HepG2 (cell line): ENCODE measurements at regions not wholly inside any gene's neighbourhood (a gene's known extent, or its start where the extent isn't known, plus 50 kb on each side); places are given as distances from the start of the nearest gene placed in this dataset.
A peak's percentile ranks its signal among the peaks of the same experiment; 100 is the strongest.
"Not testable (repeated sequence)": the region's sequence is repeated elsewhere in the genome, so short reads cannot be mapped to it uniquely, and the experiment has no call there.

Experiments used
- ATAC-seq: fragments of 200-7000 bp; cut with Tn5 transposase; 3 replicates; pipeline ENCODE4 v1.9.1; 2020; ENCODE audit warnings: mild to moderate bottlenecking, moderate library complexity
- BruUV-seq: library from RNA; stranded (reverse); fragments of 400-500 nt; replicated peaks from 2 replicates; lab custom pipeline; 2021; lab: Mats Ljungman, UMichigan
- CTCF ChIA-PET: fragments of 300-600 bp; formaldehyde crosslinking; extraction: SDS; loops from one replicate; lab custom pipeline; 2021; ENCODE audit warnings: low total read pairs, inconsistent platforms, low intra/inter-chr PET ratio; lab: Yijun Ruan, JAX
- POLR2A ChIA-PET: fragments of 350-600 bp; sonication (Branson Sonifier 250); formaldehyde crosslinking; loops from one replicate; lab custom pipeline; 2020; ENCODE audit warnings: antibody characterized with exemption, inconsistent platforms; lab: Yijun Ruan, JAX
- DNase-seq: peaks from one replicate; pipeline ENCODE4 v3.0.0-alpha.2; 2015; ENCODE audit warnings: low spot score
- FAIRE-seq: peaks from 3 replicates; lab custom pipeline; 2011; peaks lifted over from hg19 to GRCh38; lab: Jason Lieb, UNC
- H2AFZ ChIP-seq: one replicate; pipeline ENCODE4 v1.6.1; 2011; ENCODE audit warnings: low read length, inconsistent platforms
- H3K27ac ChIP-seq: fragments of 300-600 bp; 3 replicates; pipeline ENCODE4 v1.8.0; 2011; ENCODE audit warnings: mixed run types, mild to moderate bottlenecking, mixed read lengths, low read length, inconsistent platforms; ENCODE audit not compliant: insufficient read depth; ENCODE audit errors: extremely low read length
- H3K27me3 ChIP-seq, 2 experiments: fragments of 200-600 bp in 1 of 2; 2 replicates in 1 of 2; 3 replicates in 1 of 2; pipeline versions ENCODE4 v1.6.0 to v1.8.0; 2011; ENCODE audit warnings: low read length in 2 of 2, mild to moderate bottlenecking in 2 of 2, moderate library complexity in 2 of 2, inconsistent platforms in 1 of 2; ENCODE audit not compliant: insufficient read depth in 2 of 2, control insufficient read depth in 1 of 2
- H3K36me3 ChIP-seq, 2 experiments: fragments of 200-600 bp in 1 of 2; replicated peaks in 1 of 2; 2 replicates in 1 of 2; 3 replicates in 1 of 2; pipeline versions ENCODE4 v1.5.1 to v1.8.0; 2011; ENCODE audit warnings: low read length in 2 of 2, inconsistent platforms in 1 of 2; ENCODE audit not compliant: insufficient read depth in 2 of 2, control insufficient read depth in 1 of 2
- H3K4me1 ChIP-seq: 2 replicates; pipeline ENCODE4 v1.5.1; 2012; ENCODE audit warnings: low read length, inconsistent platforms; ENCODE audit not compliant: insufficient read depth
- H3K4me2 ChIP-seq: 2 replicates; pipeline ENCODE4 v1.6.0; 2011; ENCODE audit warnings: low read depth, low read length, inconsistent platforms
- H3K4me3 ChIP-seq, 3 experiments: fragments of 200-600 bp in 1 of 3; sonication (generic), shearing (Covaris generic) in 1 of 3; replicated peaks in 1 of 3; 2 replicates each; pipeline ENCODE4 v1.5.1; 2011 to 2016; ENCODE audit warnings: low read length in 3 of 3, inconsistent platforms in 2 of 3, low read depth in 2 of 3, mild to moderate bottlenecking in 2 of 3, control low read depth in 1 of 3, mixed read lengths in 1 of 3; ENCODE audit not compliant: insufficient read depth in 1 of 3
- H3K79me2 ChIP-seq: one replicate; pipeline ENCODE4 v1.6.1; 2011; ENCODE audit warnings: low read length, inconsistent platforms; ENCODE audit not compliant: insufficient read depth
- H3K9ac ChIP-seq: 2 replicates; pipeline ENCODE4 v1.6.0; 2011; ENCODE audit warnings: mild to moderate bottlenecking, low read depth, low read length, inconsistent platforms; ENCODE audit not compliant: insufficient read depth
- H3K9me3 ChIP-seq: 2 replicates; pipeline ENCODE4 v1.5.1; 2012; ENCODE audit warnings: mild to moderate bottlenecking, low read length
- H4K20me1 ChIP-seq: 2 replicates; pipeline ENCODE4 v1.6.0; 2011; ENCODE audit warnings: inconsistent platforms, mild to moderate bottlenecking, low read length, moderate library complexity; ENCODE audit not compliant: insufficient read depth
- SMC3 ChIP-seq: IDR thresholded peaks from 2 replicates; pipeline ENCODE4 v1.6.1; 2011; ENCODE audit warnings: low read length, improper control_type of control experiment
- STAG1 ChIP-seq: sonication (generic); formaldehyde crosslinking; IDR thresholded peaks from 2 replicates; pipeline ENCODE4 v1.4.0; 2020; ENCODE audit warnings: missing genetic modification reagents
- WGBS: methylation state at CpG from one replicate; pipeline ENCODE4 v1.1.6; 2017; ENCODE audit warnings: low lambda C conversion rate; 5-methylcytosine and 5-hydroxymethylcytosine counted together
- in situ Hi-C: cut with HindIII; loops from 2 replicates; pipeline ENCODE4 v1.10.0; 2017; ENCODE audit warnings: low pct_unique_long_range_greater_than_20kb; ENCODE audit not compliant: extremely low pct_ligation_motif_present
- intact Hi-C: fragments of 100-400 bp; cut with micrococcal nuclease; formaldehyde crosslinking; loops from one replicate; pipeline ENCODE4 v1.10.0; 2022; ENCODE audit not compliant: unreplicated experiment
- TF ChIP-seq, protein P1 (sequence below): sonication (generic); formaldehyde crosslinking; IDR thresholded peaks from 2 replicates; pipeline ENCODE4 v1.5.0; 2020; ENCODE audit warnings: mild to moderate bottlenecking, missing genetic modification reagents, moderate library complexity

DNA sequence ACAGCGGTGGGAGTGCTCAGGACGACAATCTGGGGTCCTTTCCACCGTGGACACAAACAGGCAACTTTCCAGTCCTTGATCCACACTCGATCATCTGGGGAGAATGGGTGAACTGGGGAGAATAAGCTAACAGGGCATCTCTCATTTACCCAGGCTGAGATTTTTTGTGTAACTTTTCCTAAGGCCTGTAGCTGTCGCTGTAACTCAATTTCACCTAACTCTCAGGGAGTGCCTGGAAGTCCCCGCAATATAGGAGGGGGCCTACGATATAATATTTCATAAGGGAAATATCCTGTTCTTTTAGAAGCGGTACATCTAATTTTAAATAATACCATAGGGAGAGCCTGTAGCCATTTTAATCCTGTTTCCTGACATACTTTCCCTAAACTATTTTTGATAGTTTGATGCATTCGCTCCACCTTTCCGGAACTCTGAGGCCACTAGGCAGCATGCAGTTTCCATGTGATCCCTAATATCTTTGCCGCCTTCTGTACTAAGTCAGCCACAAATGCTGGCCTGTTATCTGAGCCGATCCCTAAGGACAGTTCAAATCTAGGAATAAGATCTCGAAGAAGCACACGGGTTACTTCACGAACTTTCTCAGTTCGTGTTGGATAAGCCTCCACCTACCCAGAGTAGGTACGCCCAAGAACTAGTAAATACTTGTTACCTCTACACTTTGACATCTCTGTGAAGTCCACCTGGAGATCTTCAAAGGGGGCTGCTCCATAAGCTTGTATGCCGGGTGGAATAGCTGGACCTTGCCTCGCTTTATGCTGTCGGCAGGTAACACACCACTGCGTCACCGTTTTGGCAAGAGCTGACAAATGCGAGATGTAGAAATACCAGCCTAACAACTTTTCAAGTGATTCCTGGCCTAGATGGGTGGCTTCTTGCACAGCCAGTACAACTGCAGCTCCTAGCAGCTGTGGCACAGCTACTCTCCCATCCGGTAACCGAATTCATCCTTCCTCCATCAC, 155.7 kb downstream of the UNC93B1 start:
- POLR2A ChIA-PET, in situ Hi-C loops, FAIRE-seq, H3K4me2 ChIP-seq, intact Hi-C loops, H4K20me1 ChIP-seq, H3K79me2 ChIP-seq, H3K27ac ChIP-seq, DNase-seq, H3K4me3 ChIP-seq, H3K9me3 ChIP-seq, BruUV-seq, H3K36me3 ChIP-seq, H3K4me1 ChIP-seq, ATAC-seq, H3K9ac ChIP-seq, H2AFZ ChIP-seq: not testable (repeated sequence)
- CTCF ChIA-PET: interaction anchor here (0.8 kb wide), 1 partner anchor 107 kb away, joined by 3 read pairs; no protein-coding TSS in a partner anchor
- peaks cover 0 to 11% of the 10 kb centered on the region in 2 experiments; a peak in 2 of 5 replicates for H3K27me3 ChIP-seq
- TF ChIP-seq STAG1 (peak; percentile 33), SMC3 (0 out of 2 replicates have a peak, but pooled peaks have one; percentile 5)
- TF ChIP-seq, protein P1, sequence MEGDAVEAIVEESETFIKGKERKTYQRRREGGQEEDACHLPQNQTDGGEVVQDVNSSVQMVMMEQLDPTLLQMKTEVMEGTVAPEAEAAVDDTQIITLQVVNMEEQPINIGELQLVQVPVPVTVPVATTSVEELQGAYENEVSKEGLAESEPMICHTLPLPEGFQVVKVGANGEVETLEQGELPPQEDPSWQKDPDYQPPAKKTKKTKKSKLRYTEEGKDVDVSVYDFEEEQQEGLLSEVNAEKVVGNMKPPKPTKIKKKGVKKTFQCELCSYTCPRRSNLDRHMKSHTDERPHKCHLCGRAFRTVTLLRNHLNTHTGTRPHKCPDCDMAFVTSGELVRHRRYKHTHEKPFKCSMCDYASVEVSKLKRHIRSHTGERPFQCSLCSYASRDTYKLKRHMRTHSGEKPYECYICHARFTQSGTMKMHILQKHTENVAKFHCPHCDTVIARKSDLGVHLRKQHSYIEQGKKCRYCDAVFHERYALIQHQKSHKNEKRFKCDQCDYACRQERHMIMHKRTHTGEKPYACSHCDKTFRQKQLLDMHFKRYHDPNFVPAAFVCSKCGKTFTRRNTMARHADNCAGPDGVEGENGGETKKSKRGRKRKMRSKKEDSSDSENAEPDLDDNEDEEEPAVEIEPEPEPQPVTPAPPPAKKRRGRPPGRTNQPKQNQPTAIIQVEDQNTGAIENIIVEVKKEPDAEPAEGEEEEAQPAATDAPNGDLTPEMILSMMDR (CRISPR knock-in tag): peak; percentile 42
- WGBS: 42% methylated on average over 22 of the region's 25 CpGs

GRCh38 chr11:67846303-67846702, 157.6 kb downstream of the UNC93B1 start:
- H3K4me3 ChIP-seq, H4K20me1 ChIP-seq, H3K79me2 ChIP-seq, H3K27ac ChIP-seq, ATAC-seq, H2AFZ ChIP-seq, FAIRE-seq, BruUV-seq, H3K4me2 ChIP-seq, H3K9ac ChIP-seq, POLR2A ChIA-PET, DNase-seq, H3K4me1 ChIP-seq, intact Hi-C loops, H3K36me3 ChIP-seq, CTCF ChIA-PET, H3K9me3 ChIP-seq, in situ Hi-C loops: not testable (repeated sequence)
- WGBS: 18% methylated on average over 3 of the region's 3 CpGs
- H3K27me3 ChIP-seq: peaks cover 0 to 11% of the 10 kb centered on the region in 2 experiments; a peak in 2 of 5 replicates

DNA sequence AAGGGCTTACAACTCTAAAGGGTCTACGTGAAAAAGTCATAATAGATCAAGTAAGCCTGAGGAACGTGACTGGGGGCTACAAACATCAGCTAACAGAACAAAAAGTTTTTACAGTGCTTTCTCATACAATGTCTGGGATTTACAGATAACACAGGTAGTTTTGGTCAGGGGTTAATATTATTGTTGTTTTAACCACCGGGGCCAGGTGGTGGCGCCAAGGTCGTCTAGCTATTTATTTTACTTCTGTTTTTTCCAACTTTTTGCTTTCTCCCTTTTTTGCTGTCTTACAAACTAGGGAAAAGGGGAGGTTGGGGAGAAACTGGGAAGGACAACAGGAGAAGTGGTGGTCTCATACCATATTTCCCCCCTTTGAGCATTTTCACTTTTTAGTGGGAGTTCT, 158.6 kb downstream of the UNC93B1 start:
- in situ Hi-C loops, ATAC-seq, DNase-seq, H3K4me1 ChIP-seq, POLR2A ChIA-PET, FAIRE-seq, H2AFZ ChIP-seq, H3K27ac ChIP-seq, H3K4me2 ChIP-seq, H3K9ac ChIP-seq, H4K20me1 ChIP-seq, BruUV-seq, intact Hi-C loops, H3K4me3 ChIP-seq, H3K27me3 ChIP-seq, H3K36me3 ChIP-seq, CTCF ChIA-PET, H3K9me3 ChIP-seq, H3K79me2 ChIP-seq: not testable (repeated sequence)
- 5% methylated on average over 5 of the region's 5 CpGs for WGBS
